Naive B cell (primary cell): ENCODE measurements at regions not wholly inside any gene's neighbourhood (a gene's known extent, or its start where the extent isn't known, plus 50 kb on each side); places are given as distances from the start of the nearest gene placed in this dataset.

Source experiments
- ATAC-seq, 2 donors: fragments of 150-1000 bp; cut with Tn5 transposase; 2 replicates each; pipeline ENCODE4 v1.10.0; 2021; ENCODE audit warnings: low read depth in 2 of 2, mild to moderate bottlenecking in 2 of 2, moderate library complexity in 2 of 2
- DNase-seq: peaks from one replicate; pipeline ENCODE4 v3.0.0; 2022
- H3K27ac Mint-ChIP-seq, 6 donors: one replicate each; pipeline ENCODE4 v1.8.0; 2020 to 2022; ENCODE audit warnings: mild to moderate bottlenecking in 6 of 6, mixed read lengths in 6 of 6, moderate library complexity in 5 of 6, inconsistent platforms in 2 of 6
- H3K27me3 Mint-ChIP-seq, 3 donors: one replicate each; pipeline ENCODE4 v1.8.0; 2021 to 2022; ENCODE audit warnings: mixed read lengths in 3 of 3, mild to moderate bottlenecking in 1 of 3
- H3K36me3 Mint-ChIP-seq, 2 donors: one replicate each; pipeline ENCODE4 v1.8.0; 2020 to 2022; ENCODE audit warnings: mixed read lengths in 2 of 2, inconsistent platforms in 1 of 2, mild to moderate bottlenecking in 1 of 2
- H3K4me1 Mint-ChIP-seq, 3 donors: one replicate each; pipeline ENCODE4 v1.8.0; 2020 to 2022; ENCODE audit warnings: mixed read lengths in 3 of 3, inconsistent platforms in 1 of 3, mild to moderate bottlenecking in 1 of 3, moderate library complexity in 1 of 3
- H3K4me3 Mint-ChIP-seq, 8 donors: one replicate each; pipeline ENCODE4 v1.8.0; 2020 to 2022; ENCODE audit warnings: mild to moderate bottlenecking in 8 of 8, mixed read lengths in 8 of 8, moderate library complexity in 8 of 8, inconsistent platforms in 2 of 8
- H3K9me3 Mint-ChIP-seq, 7 donors: one replicate each; pipeline ENCODE4 v1.8.0; 2020 to 2022; ENCODE audit warnings: mixed read lengths in 7 of 7, mild to moderate bottlenecking in 5 of 7, inconsistent platforms in 2 of 7, moderate library complexity in 1 of 7

DNA sequence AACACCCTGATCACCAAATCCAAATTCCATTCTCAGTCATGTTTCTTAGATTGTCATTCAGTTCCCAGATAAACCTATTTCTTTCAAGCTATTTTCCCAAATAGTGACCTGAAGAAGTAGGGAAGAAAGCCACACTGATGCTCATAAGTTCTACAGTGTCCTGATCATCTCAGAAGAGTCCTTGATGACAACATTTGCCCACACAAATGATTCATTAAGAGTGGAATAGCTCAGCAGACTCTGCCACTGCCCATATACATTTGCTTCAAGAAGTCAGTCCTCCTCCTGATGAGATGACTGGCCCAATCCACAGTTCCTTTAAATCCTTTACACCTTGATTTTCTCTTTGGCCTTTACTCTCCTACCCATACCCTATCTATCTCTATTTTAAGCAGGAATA is 283.7 kb upstream of the NR4A3 start:
- no peak overlapping the region for H3K27ac Mint-ChIP-seq
- H3K36me3 Mint-ChIP-seq = peaks cover 0 to 4% of the 10 kb centered on the region in 2 donors
- no peak overlapping the region for H3K4me3 Mint-ChIP-seq
- H3K9me3 Mint-ChIP-seq = no peaks in the 10 kb centered on the region
- peaks cover 5 to 25% (median 21%) of the 10 kb centered on the region in 3 donors for H3K27me3 Mint-ChIP-seq
- no peaks in the 10 kb centered on the region for H3K4me1 Mint-ChIP-seq
- ATAC-seq (no peak), DNase-seq (no peak)

DNA sequence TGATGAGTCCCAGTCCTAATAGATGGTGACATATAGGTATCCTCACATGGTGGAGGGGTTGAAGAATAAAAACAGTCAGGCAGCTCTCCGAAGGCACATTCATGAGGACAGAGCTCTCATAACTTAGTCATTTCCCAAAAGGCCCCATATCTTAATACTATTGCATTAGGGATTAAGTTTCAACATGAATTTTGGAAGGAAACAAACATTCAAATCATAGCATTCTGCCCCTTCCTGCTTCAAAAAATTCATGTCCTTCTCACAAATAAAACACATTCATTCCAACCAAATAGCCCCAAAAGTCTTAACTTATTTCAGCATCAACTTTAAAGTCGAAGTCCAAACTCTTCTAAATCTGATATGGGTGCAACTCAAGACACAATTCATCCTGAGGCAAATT is 277.2 kb upstream of the NR4A3 start:
- no peak overlapping the region for H3K4me3 Mint-ChIP-seq
- H3K36me3 Mint-ChIP-seq = peaks cover 0 to 1% of the 10 kb centered on the region in 2 donors
- no peak overlapping the region for H3K27ac Mint-ChIP-seq
- peaks cover under 1 to 10% (median 5%) of the 10 kb centered on the region in 7 donors for H3K9me3 Mint-ChIP-seq
- H3K27me3 Mint-ChIP-seq = peaks cover 0 to 12% (median 8%) of the 10 kb centered on the region in 3 donors
- H3K4me1 Mint-ChIP-seq = no peaks in the 10 kb centered on the region
- DNase-seq (no peak), ATAC-seq (no peak)

DNA sequence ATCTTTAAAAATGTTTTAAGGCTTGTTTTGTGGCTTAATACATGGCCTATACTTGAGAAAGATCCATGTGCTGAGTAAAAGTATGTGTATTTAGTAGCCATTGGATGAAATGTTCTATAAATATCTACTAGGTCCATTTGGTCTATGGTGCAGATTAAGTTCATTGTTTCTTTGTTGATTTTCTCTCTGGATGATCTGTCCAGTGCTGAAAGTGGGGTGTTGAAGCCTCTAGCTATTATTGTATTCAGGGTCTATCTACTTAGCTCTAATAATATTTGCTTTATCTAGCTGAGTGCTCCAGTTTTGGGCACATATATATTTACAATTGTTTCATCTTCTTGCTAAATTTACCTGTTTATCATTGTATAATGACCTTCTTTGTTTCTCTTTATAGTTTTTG is 272.2 kb upstream of the NR4A3 start:
- H3K36me3 Mint-ChIP-seq = peaks cover 18 to 44% of the 10 kb centered on the region in 2 donors
- no peak overlapping the region for H3K4me3 Mint-ChIP-seq
- H3K9me3 Mint-ChIP-seq = peaks cover 22 to 48% (median 34%) of the 10 kb centered on the region in 7 donors
- H3K4me1 Mint-ChIP-seq = no peaks in the 10 kb centered on the region
- DNase-seq (no peak), ATAC-seq (no peak)
- peaks cover 7 to 41% (median 40%) of the 10 kb centered on the region in 3 donors for H3K27me3 Mint-ChIP-seq
- H3K27ac Mint-ChIP-seq = no peak overlapping the region

DNA sequence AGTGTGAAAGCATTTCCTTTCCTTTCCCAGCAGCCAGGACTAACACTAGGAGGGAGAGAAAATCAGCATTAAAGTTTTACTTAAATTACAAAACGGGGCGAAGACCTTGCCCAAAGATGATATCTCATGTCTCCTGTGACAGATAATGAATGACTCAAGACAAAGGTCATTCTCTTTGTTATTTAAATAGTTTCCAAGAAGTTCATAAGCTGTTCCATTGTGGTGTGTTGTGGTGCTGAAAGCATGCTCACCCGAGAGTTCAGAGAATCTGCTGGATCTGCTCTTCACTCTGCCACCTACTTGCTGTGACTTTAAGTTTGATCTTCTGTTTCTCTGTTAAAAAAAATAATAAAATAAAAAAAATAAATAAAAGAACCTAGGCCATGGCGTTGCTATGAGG is 265.9 kb upstream of the NR4A3 start:
- Mint-ChIP-seq H3K4me3 (no peak overlapping the region), H3K27me3 (peaks cover 9 to 27% (median 18%) of the 10 kb centered on the region in 3 donors), H3K4me1 (no peaks in the 10 kb centered on the region), H3K9me3 (peaks cover 16 to 51% (median 29%) of the 10 kb centered on the region in 7 donors), H3K27ac (no peak overlapping the region), H3K36me3 (peaks cover 8 to 39% of the 10 kb centered on the region in 2 donors)
- no peak for ATAC-seq
- no peak for DNase-seq

DNA sequence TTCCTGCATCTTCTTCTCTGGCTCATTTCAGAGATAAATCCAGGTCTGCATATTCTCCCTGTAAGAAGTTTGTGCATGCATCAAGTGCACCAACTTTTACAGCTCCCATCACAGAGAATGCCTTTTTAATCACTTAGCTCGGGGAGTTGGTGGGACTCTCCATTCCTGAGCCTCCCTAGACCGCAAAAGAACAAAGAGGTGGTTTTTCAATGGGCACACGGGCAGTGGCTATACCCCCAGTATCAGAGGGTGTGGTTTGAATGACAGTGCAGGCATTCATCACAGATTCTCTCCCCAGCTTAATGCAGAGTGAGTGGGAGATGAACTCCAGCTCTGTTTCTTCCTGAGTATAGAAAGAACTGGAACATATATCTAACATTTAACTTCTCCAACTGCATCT is 264.7 kb upstream of the NR4A3 start:
- DNase-seq (no peak), ATAC-seq (no peak)
- Mint-ChIP-seq H3K36me3 (peaks cover 6 to 29% of the 10 kb centered on the region in 2 donors), H3K27ac (no peak overlapping the region), H3K27me3 (peaks cover 5 to 19% (median 15%) of the 10 kb centered on the region in 3 donors), H3K4me3 (no peak overlapping the region), H3K9me3 (peaks cover 12 to 39% (median 21%) of the 10 kb centered on the region in 7 donors), H3K4me1 (no peaks in the 10 kb centered on the region)

DNA sequence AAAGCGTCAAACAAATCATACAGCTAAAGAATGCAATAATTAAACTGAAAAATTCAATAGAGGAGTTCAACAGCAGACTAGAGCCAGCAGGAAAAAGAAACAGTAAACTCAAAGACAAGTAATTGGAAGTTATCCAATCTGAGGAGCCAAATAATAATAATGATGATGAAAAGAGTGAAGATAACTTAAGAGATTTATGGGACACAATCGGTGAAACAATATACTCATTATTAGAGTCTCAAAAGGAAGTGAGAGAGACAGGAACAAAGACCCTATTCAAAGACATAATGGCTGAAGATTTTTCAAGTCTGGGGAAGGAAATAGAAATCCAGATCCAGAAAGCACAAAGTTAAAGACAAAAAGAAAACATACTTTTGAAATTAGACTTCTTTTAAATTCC is 263.9 kb upstream of the NR4A3 start:
- no peak overlapping the region for H3K4me3 Mint-ChIP-seq
- DNase-seq = no peak
- peaks cover 6 to 21% of the 10 kb centered on the region in 2 donors for H3K36me3 Mint-ChIP-seq
- no peak for ATAC-seq
- peaks cover 3 to 11% (median 6%) of the 10 kb centered on the region in 3 donors for H3K27me3 Mint-ChIP-seq
- no peak overlapping the region for H3K27ac Mint-ChIP-seq
- peaks cover 7 to 32% (median 18%) of the 10 kb centered on the region in 7 donors for H3K9me3 Mint-ChIP-seq
- no peaks in the 10 kb centered on the region for H3K4me1 Mint-ChIP-seq

DNA sequence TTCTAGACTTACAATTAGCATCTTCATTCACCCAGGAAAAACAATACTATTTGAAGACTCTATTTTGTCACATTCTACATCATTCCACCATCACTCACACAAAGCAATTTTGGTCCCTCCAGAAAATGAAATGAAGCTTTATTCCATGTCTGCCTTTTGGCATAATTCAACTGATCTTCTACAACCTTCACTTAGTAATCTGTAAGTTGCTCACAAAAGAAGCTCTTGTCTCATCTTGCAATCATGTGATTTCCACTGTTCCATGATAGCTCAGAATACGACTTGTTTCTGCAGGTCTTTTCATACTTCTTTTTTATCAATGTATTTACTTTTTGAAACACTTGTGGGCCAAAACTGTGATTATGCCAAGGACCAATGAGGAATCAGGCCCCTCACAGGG is 261.9 kb upstream of the NR4A3 start:
- ATAC-seq = no peak
- Mint-ChIP-seq H3K36me3 (peaks cover 0 to 9% of the 10 kb centered on the region in 2 donors), H3K27ac (no peak overlapping the region), H3K27me3 (no peaks in the 10 kb centered on the region), H3K9me3 (peaks cover 7 to 21% (median 14%) of the 10 kb centered on the region in 7 donors), H3K4me1 (no peaks in the 10 kb centered on the region), H3K4me3 (no peak overlapping the region)
- no peak for DNase-seq

DNA sequence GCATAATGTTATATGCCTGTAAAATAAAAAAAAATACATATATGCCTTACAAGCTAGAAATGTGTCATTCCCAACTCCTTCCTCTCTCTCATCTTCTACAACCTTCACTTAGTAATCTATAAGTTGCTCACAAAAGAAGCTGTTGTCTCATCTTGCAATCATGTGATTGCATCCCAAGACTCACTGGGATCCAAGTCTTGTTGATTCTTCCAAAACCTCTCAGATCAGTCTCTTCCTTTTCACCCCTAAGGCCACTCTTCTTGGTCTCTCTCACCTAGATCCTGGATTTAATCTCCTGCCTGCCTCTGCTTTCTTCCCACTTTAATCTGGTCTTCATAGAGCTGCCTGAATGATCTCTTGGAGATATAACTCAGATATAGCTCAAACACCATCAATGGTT is 261.1 kb upstream of the NR4A3 start:
- ATAC-seq (no peak), DNase-seq (no peak)
- Mint-ChIP-seq H3K27me3 (no peaks in the 10 kb centered on the region), H3K36me3 (peaks cover 0 to 9% of the 10 kb centered on the region in 2 donors), H3K4me1 (no peaks in the 10 kb centered on the region), H3K9me3 (peaks cover 7 to 21% (median 14%) of the 10 kb centered on the region in 7 donors), H3K27ac (no peak overlapping the region), H3K4me3 (no peak overlapping the region)

DNA sequence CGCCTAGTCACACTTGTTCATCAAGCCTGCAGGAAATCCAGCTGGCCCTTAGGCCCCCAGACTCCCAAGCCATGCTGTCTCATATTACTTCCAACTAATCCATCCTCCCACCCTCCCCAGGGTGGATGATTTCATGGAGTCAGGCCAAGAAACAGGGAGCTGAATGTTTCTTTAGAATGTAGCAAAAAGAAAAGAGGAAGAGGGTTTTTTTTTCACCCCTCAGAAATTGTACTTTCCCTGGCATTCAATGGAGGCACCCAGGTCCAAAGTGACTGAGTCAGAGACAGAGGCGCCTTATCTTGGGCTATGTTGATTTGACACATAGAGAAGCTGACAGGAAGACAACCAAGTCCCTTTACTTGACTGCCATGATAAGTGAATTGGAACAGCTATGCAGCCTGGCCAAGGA is 260.2 kb upstream of the NR4A3 start:
- ATAC-seq = no peak
- no peak for DNase-seq

DNA sequence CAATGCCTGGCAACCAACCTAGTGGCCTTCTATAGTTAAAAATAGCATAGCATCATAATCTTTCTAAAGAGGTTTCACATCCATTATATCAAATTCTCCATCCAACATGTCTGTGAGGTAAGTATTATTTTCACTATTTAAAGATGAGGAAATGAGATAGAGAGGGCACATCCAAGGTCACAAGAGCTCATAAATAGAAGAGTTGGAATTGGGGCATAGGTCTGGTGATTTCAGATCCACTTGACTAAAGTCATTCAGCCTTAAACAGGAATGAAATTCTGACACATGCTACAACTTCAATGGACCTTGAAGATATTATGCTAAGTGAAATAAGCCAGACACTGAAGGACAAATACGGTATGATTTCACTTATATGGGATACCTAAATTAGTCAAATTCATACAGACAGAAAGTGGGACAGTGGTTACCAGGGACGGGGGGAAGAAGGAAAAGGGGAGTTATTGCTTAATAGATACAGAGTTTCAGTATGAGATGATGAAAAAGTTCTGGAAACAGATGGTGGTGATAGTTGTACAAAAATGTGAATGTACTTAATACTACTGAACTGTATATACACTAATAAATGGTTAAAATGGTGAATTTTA is 259.6 kb upstream of the NR4A3 start:
- peaks cover 7 to 15% (median 12%) of the 10 kb centered on the region in 7 donors for H3K9me3 Mint-ChIP-seq
- peaks cover 0 to 9% of the 10 kb centered on the region in 2 donors for H3K36me3 Mint-ChIP-seq
- no peak overlapping the region for H3K27ac Mint-ChIP-seq
- no peaks in the 10 kb centered on the region for H3K4me1 Mint-ChIP-seq
- H3K4me3 Mint-ChIP-seq = no peak overlapping the region
- H3K27me3 Mint-ChIP-seq = no peaks in the 10 kb centered on the region
- ATAC-seq (no peak), DNase-seq (no peak)

More for the DNA sequence above, 260.2 kb upstream of the NR4A3 start:
- H3K36me3 Mint-ChIP-seq = peaks cover 0 to 9% of the 10 kb centered on the region in 2 donors
- H3K27me3 Mint-ChIP-seq = no peaks in the 10 kb centered on the region
- H3K4me1 Mint-ChIP-seq = no peaks in the 10 kb centered on the region
- H3K9me3 Mint-ChIP-seq = peaks cover 7 to 17% (median 14%) of the 10 kb centered on the region in 7 donors
- H3K4me3 Mint-ChIP-seq = no peak overlapping the region
- H3K27ac Mint-ChIP-seq = no peak overlapping the region

DNA sequence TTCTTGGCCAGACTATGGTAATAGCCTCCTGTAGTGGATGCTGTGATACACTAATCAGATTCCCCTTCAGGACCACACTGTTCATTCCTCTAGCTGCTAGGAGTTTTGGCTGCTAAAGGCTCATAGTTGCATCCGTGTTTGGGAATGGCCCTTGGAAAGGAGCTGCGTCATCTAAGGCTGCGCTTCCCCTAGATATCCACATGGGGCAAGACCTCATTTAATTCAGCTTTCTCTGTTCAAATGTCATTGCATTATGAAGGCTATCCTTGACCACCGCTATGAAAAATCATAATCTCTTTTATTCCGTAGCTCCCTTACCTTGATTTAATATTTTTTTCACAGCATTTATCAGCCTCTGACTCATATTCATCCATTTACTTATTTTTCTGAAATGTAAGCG is 258.3 kb upstream of the NR4A3 start:
- Mint-ChIP-seq H3K9me3 (peaks cover 0 to 4% (median 0%) of the 10 kb centered on the region in 7 donors), H3K36me3 (no peaks in the 10 kb centered on the region), H3K4me3 (no peak overlapping the region), H3K4me1 (peaks cover 4 to 6% (median 4%) of the 10 kb centered on the region in 3 donors), H3K27me3 (peaks cover 5 to 8% (median 6%) of the 10 kb centered on the region in 3 donors), H3K27ac (no peak overlapping the region)
- no peak for ATAC-seq
- DNase-seq = no peak

DNA sequence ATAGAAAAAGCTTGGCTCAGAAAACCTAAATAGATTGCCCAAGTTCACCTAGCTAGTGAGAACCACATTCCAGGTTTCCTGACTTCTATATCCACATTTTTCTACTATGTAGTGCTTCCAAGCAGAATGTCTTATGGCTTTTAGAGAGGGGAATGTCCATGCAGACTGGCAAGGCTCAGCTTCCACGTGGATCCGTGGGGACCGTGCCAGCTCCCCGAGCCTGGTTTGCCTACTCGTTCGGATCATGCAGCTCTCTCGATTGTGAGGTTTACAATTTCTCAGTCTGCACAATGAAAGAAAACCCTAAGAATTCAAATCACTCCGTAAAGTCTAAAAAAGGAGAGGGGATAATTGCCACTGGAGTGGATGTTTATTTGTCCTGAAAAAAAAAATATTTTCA is 256.5 kb upstream of the NR4A3 start:
- Mint-ChIP-seq H3K27me3 (peaks cover 5 to 9% (median 6%) of the 10 kb centered on the region in 3 donors), H3K4me3 (no peak overlapping the region), H3K27ac (peak overlapping the region in 1 of 6 donors; percentile 50), H3K9me3 (no peaks in the 10 kb centered on the region), H3K36me3 (no peaks in the 10 kb centered on the region), H3K4me1 (peaks cover 4 to 6% (median 4%) of the 10 kb centered on the region in 3 donors)
- DNase-seq (no peak), ATAC-seq (no peak)

DNA sequence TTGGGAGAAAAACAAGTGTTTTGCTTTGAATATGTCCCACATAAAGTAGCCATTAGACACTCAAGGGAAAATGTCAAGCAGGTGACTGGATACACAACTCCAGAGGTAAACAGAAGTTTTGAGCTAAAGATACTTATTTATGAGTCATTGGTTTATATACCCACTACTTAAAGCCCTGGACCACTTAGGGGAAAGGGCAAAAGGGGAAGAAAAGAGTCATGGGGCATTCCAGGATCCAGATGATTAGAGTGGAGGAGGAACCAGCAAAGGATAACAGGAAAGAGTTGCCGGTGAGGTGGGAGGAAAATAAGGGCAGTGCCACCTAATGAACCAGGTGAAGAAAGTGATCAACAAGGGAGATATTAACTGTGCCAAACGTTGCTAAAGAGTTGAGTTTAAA is 254.2 kb upstream of the NR4A3 start:
- Mint-ChIP-seq H3K27me3 (peaks cover 5 to 27% (median 22%) of the 10 kb centered on the region in 3 donors), H3K4me3 (peak overlapping the region in 2 of 8 donors; percentile 37 to 43), H3K36me3 (peaks cover 0 to 6% of the 10 kb centered on the region in 2 donors), H3K4me1 (peaks cover 4 to 6% (median 4%) of the 10 kb centered on the region in 3 donors), H3K27ac (no peak overlapping the region), H3K9me3 (peaks cover 0 to 3% (median 0%) of the 10 kb centered on the region in 7 donors)
- DNase-seq (no peak), ATAC-seq (no peak)

DNA sequence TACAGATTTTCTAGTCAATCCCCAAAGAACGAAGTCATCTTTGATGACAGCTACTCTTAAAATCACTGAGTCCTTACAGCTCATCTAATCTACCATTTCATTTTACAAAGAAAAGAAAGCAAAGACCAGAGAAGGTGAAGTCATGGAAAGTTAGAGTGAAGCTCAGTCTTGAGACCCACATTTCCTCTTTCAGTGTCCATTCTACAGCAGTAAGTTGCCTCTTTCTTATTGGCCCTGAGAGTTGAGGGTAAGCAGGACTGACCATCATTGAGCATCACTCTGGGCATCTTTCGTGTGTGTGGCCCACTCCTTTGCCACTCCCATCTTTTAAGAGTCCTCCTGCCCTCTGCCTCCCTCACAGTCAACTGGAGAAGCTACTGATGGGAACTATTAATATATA is 251.8 kb upstream of the NR4A3 start:
- Mint-ChIP-seq H3K27ac (peak overlapping the region in 1 of 6 donors; percentile 50), H3K27me3 (peaks cover 5 to 31% (median 23%) of the 10 kb centered on the region in 3 donors), H3K4me3 (no peak overlapping the region), H3K36me3 (peaks cover 0 to 10% of the 10 kb centered on the region in 2 donors), H3K9me3 (peaks cover 0 to 3% (median 0%) of the 10 kb centered on the region in 7 donors), H3K4me1 (peaks cover 4 to 6% (median 4%) of the 10 kb centered on the region in 3 donors)
- ATAC-seq (no peak), DNase-seq (no peak)
